ENCODE measurements at regions not wholly inside any gene's neighbourhood (a gene's known extent, or its start where the extent isn't known, plus 50 kb on each side); places are given as distances from the start of the nearest gene placed in this dataset.
"Not testable (repeated sequence)": the region's sequence is repeated elsewhere in the genome, so short reads cannot be mapped to it uniquely, and the experiment has no call there.

GRCh38 chr15:81923561-81924350 is 122.1 kb downstream of the MEX3B start:
- DNase-seq (ENCODE audit: insufficient read length, low spot score) (no peak), FAIRE-seq (no peak)
- no peak for TF ChIP-seq POLR2A (IDR thresholded peaks at IDR 0.05; ENCODE audit: low read depth, low read length)

GRCh38 chr15:81922143-81922542 is 123.7 kb downstream of the MEX3B start:
- DNase-seq (ENCODE audit: insufficient read length, low spot score) = no peak
- TF ChIP-seq POLR2A (IDR thresholded peaks at IDR 0.05; ENCODE audit: low read depth, low read length) = no peak
- no peak for FAIRE-seq

GRCh38 chr15:81921163-81921562 is 124.7 kb downstream of the MEX3B start:
- no peak for TF ChIP-seq POLR2A (IDR thresholded peaks at IDR 0.05; ENCODE audit: low read depth, low read length)
- FAIRE-seq = no peak
- no peak for DNase-seq (ENCODE audit: insufficient read length, low spot score)

- not testable (repeated sequence) for DNase-seq (ENCODE audit: insufficient read length, low spot score); FAIRE-seq
Observed at GRCh38 chr15:81918767-81919166, 127.1 kb downstream of the MEX3B start.

GRCh38 chr15:81916451-81916850 is 129.4 kb downstream of the MEX3B start:
- FAIRE-seq (no peak), DNase-seq (ENCODE audit: insufficient read length, low spot score) (no peak)
- no peak for TF ChIP-seq POLR2A (IDR thresholded peaks at IDR 0.05; ENCODE audit: low read depth, low read length)

- no peak for DNase-seq (ENCODE audit: insufficient read length, low spot score)
- no peak for TF ChIP-seq POLR2A (IDR thresholded peaks at IDR 0.05; ENCODE audit: low read depth, low read length)
- no peak for FAIRE-seq
Observed at GRCh38 chr15:81915990-81916389, 129.8 kb downstream of the MEX3B start.

GRCh38 chr15:81914734-81915256 is 131.0 kb downstream of the MEX3B start:
- FAIRE-seq (no peak), DNase-seq (ENCODE audit: insufficient read length, low spot score) (no peak)
- no peak for TF ChIP-seq POLR2A (IDR thresholded peaks at IDR 0.05; ENCODE audit: low read depth, low read length)

GRCh38 chr15:81914333-81914732 is 131.5 kb downstream of the MEX3B start:
- FAIRE-seq (no peak), DNase-seq (ENCODE audit: insufficient read length, low spot score) (no peak)
- TF ChIP-seq POLR2A (IDR thresholded peaks at IDR 0.05; ENCODE audit: low read depth, low read length) = no peak

GRCh38 chr15:81911022-81911971 is 134.5 kb downstream of the MEX3B start:
- TF ChIP-seq POLR2A (IDR thresholded peaks at IDR 0.05; ENCODE audit: low read depth, low read length) = no peak
- no peak for FAIRE-seq
- no peak for DNase-seq (ENCODE audit: insufficient read length, low spot score)

GRCh38 chr15:81910355-81911021 is 135.3 kb downstream of the MEX3B start:
- TF ChIP-seq POLR2A (IDR thresholded peaks at IDR 0.05; ENCODE audit: low read depth, low read length) = no peak
- FAIRE-seq (no peak), DNase-seq (ENCODE audit: insufficient read length, low spot score) (no peak)

- no peak for TF ChIP-seq POLR2A (IDR thresholded peaks at IDR 0.05; ENCODE audit: low read depth, low read length)
- DNase-seq (ENCODE audit: insufficient read length, low spot score) = no peak
- no peak for FAIRE-seq
Observed at GRCh38 chr15:81909011-81909358, 136.8 kb downstream of the MEX3B start.

- DNase-seq (ENCODE audit: insufficient read length, low spot score) (no peak), FAIRE-seq (no peak)
- no peak for TF ChIP-seq POLR2A (IDR thresholded peaks at IDR 0.05; ENCODE audit: low read depth, low read length)
Observed at GRCh38 chr15:81908111-81908510, 137.7 kb downstream of the MEX3B start.

GRCh38 chr15:81907521-81907920 is 138.3 kb downstream of the MEX3B start:
- no peak for FAIRE-seq
- no peak for DNase-seq (ENCODE audit: insufficient read length, low spot score)
- no peak for TF ChIP-seq POLR2A (IDR thresholded peaks at IDR 0.05; ENCODE audit: low read depth, low read length)

GRCh38 chr15:81905889-81906288 is 139.9 kb downstream of the MEX3B start:
- DNase-seq (ENCODE audit: insufficient read length, low spot score) = no peak
- no peak for FAIRE-seq
- TF ChIP-seq POLR2A (IDR thresholded peaks at IDR 0.05; ENCODE audit: low read depth, low read length) = no peak
